Astrocyte (in vitro differentiated cells and primary cell): ENCODE measurements at regions not wholly inside any gene's neighbourhood (a gene's known extent, or its start where the extent isn't known, plus 50 kb on each side); places are given as distances from the start of the nearest gene placed in this dataset.
"Not testable (repeated sequence)": the region's sequence is repeated elsewhere in the genome, so short reads cannot be mapped to it uniquely, and the experiment has no call there.

Source experiments
- DNase-seq: peaks from one replicate; pipeline ENCODE4 v3.0.0-alpha.2; 2010; ENCODE audit warnings: low read depth
- FAIRE-seq: peaks from 2 replicates; lab custom pipeline; 2011; peaks lifted over from hg19 to GRCh38; lab: Jason Lieb, UNC
- H2AFZ ChIP-seq: 2 replicates; pipeline ENCODE4 v1.6.0; 2012; ENCODE audit warnings: low read depth, low read length, inconsistent platforms
- H3K27ac ChIP-seq: 2 replicates; pipeline ENCODE4 v1.5.1; 2011; ENCODE audit warnings: low read depth, low read length, inconsistent platforms
- H3K27me3 ChIP-seq: 2 replicates; pipeline ENCODE4 v1.6.0; 2011; ENCODE audit warnings: low read length, inconsistent platforms; ENCODE audit not compliant: insufficient read depth
- H3K36me3 ChIP-seq: 2 replicates; pipeline ENCODE4 v1.5.1; 2011; ENCODE audit warnings: low read length, inconsistent platforms; ENCODE audit not compliant: insufficient read depth
- H3K4me1 ChIP-seq: 2 replicates; pipeline ENCODE4 v1.5.1; 2011; ENCODE audit warnings: low read length, inconsistent platforms; ENCODE audit not compliant: insufficient read depth
- H3K4me2 ChIP-seq: 2 replicates; pipeline ENCODE4 v1.6.0; 2012; ENCODE audit warnings: low read length, inconsistent platforms
- H3K4me3 ChIP-seq: 2 replicates; pipeline ENCODE4 v1.5.1; 2011; ENCODE audit warnings: low read depth, mild to moderate bottlenecking, low read length, inconsistent platforms; ENCODE audit not compliant: insufficient read depth
- H3K79me2 ChIP-seq: 2 replicates; pipeline ENCODE4 v1.6.0; 2012; ENCODE audit warnings: mild to moderate bottlenecking, low read length, inconsistent platforms; ENCODE audit not compliant: insufficient read depth
- H3K9ac ChIP-seq: 2 replicates; pipeline ENCODE4 v1.6.0; 2012; ENCODE audit warnings: mild to moderate bottlenecking, low read length, inconsistent platforms
- H3K9me3 ChIP-seq: 2 replicates; pipeline ENCODE4 v1.5.1; 2012; ENCODE audit warnings: low read depth, mild to moderate bottlenecking, low read length, inconsistent platforms; ENCODE audit not compliant: insufficient read depth
- H4K20me1 ChIP-seq: 2 replicates; pipeline ENCODE4 v1.6.0; 2012; ENCODE audit warnings: low read length, inconsistent platforms; ENCODE audit not compliant: insufficient read depth
- H3K27ac Mint-ChIP-seq: one replicate; pipeline ENCODE4 v1.8.0; 2021; ENCODE audit warnings: mild to moderate bottlenecking, mixed read lengths; ENCODE audit not compliant: unreplicated experiment
- H3K27me3 Mint-ChIP-seq: one replicate; pipeline ENCODE4 v1.8.0; 2021; ENCODE audit warnings: low read depth, mixed read lengths; ENCODE audit not compliant: unreplicated experiment
- H3K36me3 Mint-ChIP-seq: one replicate; pipeline ENCODE4 v1.8.0; 2021; ENCODE audit warnings: low read depth, mixed read lengths; ENCODE audit not compliant: unreplicated experiment
- H3K4me1 Mint-ChIP-seq: one replicate; pipeline ENCODE4 v1.8.0; 2021; ENCODE audit warnings: low read depth, mixed read lengths; ENCODE audit not compliant: unreplicated experiment
- H3K4me3 Mint-ChIP-seq: one replicate; pipeline ENCODE4 v1.8.0; 2021; ENCODE audit warnings: mild to moderate bottlenecking, moderate library complexity, mixed read lengths; ENCODE audit not compliant: unreplicated experiment
- H3K9me3 Mint-ChIP-seq: one replicate; pipeline ENCODE4 v1.8.0; 2021; ENCODE audit warnings: mild to moderate bottlenecking, mixed read lengths; ENCODE audit not compliant: unreplicated experiment
- EZH2 ChIP-seq: IDR thresholded peaks from 2 replicates; pipeline ENCODE4 v1.6.1; 2012; ENCODE audit warnings: mild to moderate bottlenecking, low read length, inconsistent platforms; ENCODE audit not compliant: insufficient read depth
- TF ChIP-seq, protein P1 (sequence below): IDR thresholded peaks from 2 replicates; pipeline ENCODE4 v1.5.1; 2011; ENCODE audit warnings: low read depth, mild to moderate bottlenecking, inconsistent platforms, low read length, moderate library complexity; ENCODE audit not compliant: insufficient read depth

DNA sequence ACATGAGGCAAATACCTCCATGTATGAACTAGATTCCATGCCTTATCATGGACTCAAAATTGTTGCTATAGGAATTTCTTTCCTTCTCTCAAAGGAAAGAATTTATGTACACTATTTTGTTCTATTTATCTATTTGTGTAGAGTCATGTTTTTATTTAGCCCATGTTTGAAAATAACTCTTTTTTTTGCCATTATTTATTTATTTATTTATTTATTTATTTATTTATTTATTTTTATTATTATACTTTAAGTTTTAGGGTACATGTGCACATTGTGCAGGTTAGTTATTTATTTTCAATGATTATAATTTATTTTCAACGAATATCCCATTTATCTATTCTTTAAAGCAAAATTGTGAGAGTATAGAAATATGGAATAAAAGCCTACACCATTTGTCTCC is 177.9 kb downstream of the MAGEE1 start:
- FAIRE-seq = no peak

DNA sequence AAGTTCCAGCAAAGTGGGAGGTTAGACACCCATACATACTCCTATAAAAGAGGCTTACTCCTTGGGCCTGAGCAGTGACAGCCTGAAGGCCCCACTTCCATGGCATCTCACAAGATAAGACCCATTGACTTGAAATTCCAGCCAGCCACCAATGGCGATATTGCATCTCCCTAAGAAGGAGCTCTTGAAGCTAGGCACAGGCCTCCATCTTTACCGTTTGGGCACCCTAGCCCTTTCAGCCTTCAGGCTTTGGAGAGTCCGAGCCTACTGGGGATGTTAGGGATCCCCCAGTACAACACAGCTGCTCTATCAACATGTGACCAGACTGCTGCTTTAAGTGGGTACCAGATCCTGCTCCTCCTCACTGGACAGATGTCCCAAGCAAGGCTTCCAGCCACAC is 189.5 kb downstream of the MAGEE1 start:
- DNase-seq = no peak
- H3K9me3 Mint-ChIP-seq = no peaks in the 10 kb centered on the region

More for the DNA sequence above, 177.9 kb downstream of the MAGEE1 start:
- no peak overlapping the region for H3K27ac ChIP-seq
- Mint-ChIP-seq H3K9me3 (peaks cover 7% of the 10 kb centered on the region), H3K4me3 (no peak overlapping the region), H3K27me3 (no peaks in the 10 kb centered on the region), H3K36me3 (no peaks in the 10 kb centered on the region), H3K27ac (no peak overlapping the region), H3K4me1 (no peaks in the 10 kb centered on the region)
- H3K36me3 ChIP-seq = no peaks in the 10 kb centered on the region
- H3K9ac ChIP-seq = no peak overlapping the region
- H3K79me2 ChIP-seq = no peaks in the 10 kb centered on the region
- DNase-seq = no peak
- TF ChIP-seq, protein P1, sequence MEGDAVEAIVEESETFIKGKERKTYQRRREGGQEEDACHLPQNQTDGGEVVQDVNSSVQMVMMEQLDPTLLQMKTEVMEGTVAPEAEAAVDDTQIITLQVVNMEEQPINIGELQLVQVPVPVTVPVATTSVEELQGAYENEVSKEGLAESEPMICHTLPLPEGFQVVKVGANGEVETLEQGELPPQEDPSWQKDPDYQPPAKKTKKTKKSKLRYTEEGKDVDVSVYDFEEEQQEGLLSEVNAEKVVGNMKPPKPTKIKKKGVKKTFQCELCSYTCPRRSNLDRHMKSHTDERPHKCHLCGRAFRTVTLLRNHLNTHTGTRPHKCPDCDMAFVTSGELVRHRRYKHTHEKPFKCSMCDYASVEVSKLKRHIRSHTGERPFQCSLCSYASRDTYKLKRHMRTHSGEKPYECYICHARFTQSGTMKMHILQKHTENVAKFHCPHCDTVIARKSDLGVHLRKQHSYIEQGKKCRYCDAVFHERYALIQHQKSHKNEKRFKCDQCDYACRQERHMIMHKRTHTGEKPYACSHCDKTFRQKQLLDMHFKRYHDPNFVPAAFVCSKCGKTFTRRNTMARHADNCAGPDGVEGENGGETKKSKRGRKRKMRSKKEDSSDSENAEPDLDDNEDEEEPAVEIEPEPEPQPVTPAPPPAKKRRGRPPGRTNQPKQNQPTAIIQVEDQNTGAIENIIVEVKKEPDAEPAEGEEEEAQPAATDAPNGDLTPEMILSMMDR = no peak
- TF ChIP-seq EZH2 = no peak
- H3K4me1 ChIP-seq = no peaks in the 10 kb centered on the region
- no peaks in the 10 kb centered on the region for H3K27me3 ChIP-seq
- no peak overlapping the region for H3K4me3 ChIP-seq
- no peak overlapping the region for H3K4me2 ChIP-seq
- no peaks in the 10 kb centered on the region for H4K20me1 ChIP-seq
- no peak overlapping the region for H2AFZ ChIP-seq
- H3K9me3 ChIP-seq = no peaks in the 10 kb centered on the region

DNA sequence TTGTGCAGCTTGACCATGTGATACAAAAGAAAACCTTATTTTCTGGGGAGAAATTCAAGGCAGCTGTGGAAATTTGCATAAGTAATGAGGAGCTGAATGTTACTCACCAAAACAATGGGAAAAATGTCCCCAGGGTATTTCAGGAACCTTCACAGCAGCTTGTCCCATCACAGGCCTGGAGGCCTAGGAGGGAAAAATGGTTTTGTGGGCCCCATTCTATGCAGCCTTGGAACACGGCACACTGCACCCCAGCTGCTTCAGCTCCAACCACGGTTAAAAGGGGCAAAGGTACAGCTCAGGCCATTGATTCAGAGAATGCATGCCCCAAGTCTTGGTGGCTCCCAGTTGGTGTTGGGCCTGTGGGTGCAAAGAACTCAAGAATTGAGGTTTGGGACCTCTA is 216.1 kb downstream of the MAGEE1 start:
- Mint-ChIP-seq H3K27me3 (no peaks in the 10 kb centered on the region), H3K4me3 (no peak overlapping the region), H3K4me1 (no peaks in the 10 kb centered on the region), H3K36me3 (no peaks in the 10 kb centered on the region), H3K27ac (no peak overlapping the region), H3K9me3 (peaks cover 1% of the 10 kb centered on the region)
- H3K9ac ChIP-seq = no peak overlapping the region
- H2AFZ ChIP-seq = no peak overlapping the region
- TF ChIP-seq, protein P1 = no peak
- TF ChIP-seq EZH2 = no peak
- H3K27me3 ChIP-seq = no peaks in the 10 kb centered on the region
- H3K4me2 ChIP-seq = no peak overlapping the region
- DNase-seq = no peak
- H3K9me3 ChIP-seq = no peaks in the 10 kb centered on the region
- no peaks in the 10 kb centered on the region for H4K20me1 ChIP-seq
- no peak for FAIRE-seq
- no peaks in the 10 kb centered on the region for H3K79me2 ChIP-seq
- no peaks in the 10 kb centered on the region for H3K4me1 ChIP-seq
- H3K27ac ChIP-seq = no peak overlapping the region
- no peak overlapping the region for H3K4me3 ChIP-seq
- H3K36me3 ChIP-seq = no peaks in the 10 kb centered on the region

More for the DNA sequence above, 189.5 kb downstream of the MAGEE1 start:
- no peak for TF ChIP-seq EZH2
- TF ChIP-seq, protein P1 = no peak
- Histone ChIP-seq H3K27ac (no peak overlapping the region), H3K4me2 (no peak overlapping the region), H3K4me1 (no peaks in the 10 kb centered on the region), H3K4me3 (no peak overlapping the region), H3K36me3 (no peaks in the 10 kb centered on the region), H2AFZ (no peak overlapping the region), H3K9me3 (no peaks in the 10 kb centered on the region), H4K20me1 (no peaks in the 10 kb centered on the region), H3K27me3 (no peaks in the 10 kb centered on the region), H3K9ac (no peak overlapping the region), H3K79me2 (no peaks in the 10 kb centered on the region)
- H3K27me3 Mint-ChIP-seq = no peaks in the 10 kb centered on the region
- no peak overlapping the region for H3K4me3 Mint-ChIP-seq
- H3K4me1 Mint-ChIP-seq = no peaks in the 10 kb centered on the region
- FAIRE-seq = no peak
- H3K27ac Mint-ChIP-seq = no peak overlapping the region
- no peaks in the 10 kb centered on the region for H3K36me3 Mint-ChIP-seq

DNA sequence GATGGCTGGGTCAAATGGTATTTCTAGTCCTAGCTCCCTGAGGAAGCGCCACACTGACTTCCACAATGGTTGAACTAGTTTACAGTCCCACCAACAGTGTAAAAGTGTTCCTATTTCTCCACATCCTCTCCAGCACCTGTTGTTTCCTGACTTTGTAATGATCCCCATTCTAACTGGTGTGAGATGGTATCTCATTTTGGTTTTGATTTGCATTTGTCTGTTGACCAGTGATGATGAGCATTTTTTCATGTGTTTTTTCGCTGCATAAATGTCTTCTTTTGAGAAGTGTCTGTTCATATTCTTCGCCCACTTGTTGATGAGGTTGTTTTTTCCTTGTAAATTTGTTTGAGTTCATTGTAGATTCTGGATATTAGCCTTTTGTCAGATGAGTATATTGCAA is 223.9 kb downstream of the MAGEE1 start:
- H3K4me3 ChIP-seq, H3K9me3 ChIP-seq, FAIRE-seq, H2AFZ ChIP-seq, H3K27me3 ChIP-seq, H4K20me1 ChIP-seq, H3K27me3 Mint-ChIP-seq, DNase-seq, H3K4me1 Mint-ChIP-seq, H3K4me2 ChIP-seq, H3K36me3 ChIP-seq, H3K36me3 Mint-ChIP-seq, H3K27ac Mint-ChIP-seq, H3K27ac ChIP-seq, H3K4me3 Mint-ChIP-seq, H3K9me3 Mint-ChIP-seq, H3K9ac ChIP-seq, H3K79me2 ChIP-seq, H3K4me1 ChIP-seq: not testable (repeated sequence)
